GM18870 (cell line): ENCODE measurements at regions not wholly inside any gene's neighbourhood (a gene's known extent, or its start where the extent isn't known, plus 50 kb on each side); places are given as distances from the start of the nearest gene placed in this dataset.
"Not testable (repeated sequence)": the region's sequence is repeated elsewhere in the genome, so short reads cannot be mapped to it uniquely, and the experiment has no call there.

Experiments used
- ATAC-seq: cut with Tn5 transposase; IDR thresholded peaks from one replicate; pipeline ENCODE4 v1.9.1; 2021; ENCODE audit warnings: moderate library complexity; ENCODE audit not compliant: unreplicated experiment

DNA sequence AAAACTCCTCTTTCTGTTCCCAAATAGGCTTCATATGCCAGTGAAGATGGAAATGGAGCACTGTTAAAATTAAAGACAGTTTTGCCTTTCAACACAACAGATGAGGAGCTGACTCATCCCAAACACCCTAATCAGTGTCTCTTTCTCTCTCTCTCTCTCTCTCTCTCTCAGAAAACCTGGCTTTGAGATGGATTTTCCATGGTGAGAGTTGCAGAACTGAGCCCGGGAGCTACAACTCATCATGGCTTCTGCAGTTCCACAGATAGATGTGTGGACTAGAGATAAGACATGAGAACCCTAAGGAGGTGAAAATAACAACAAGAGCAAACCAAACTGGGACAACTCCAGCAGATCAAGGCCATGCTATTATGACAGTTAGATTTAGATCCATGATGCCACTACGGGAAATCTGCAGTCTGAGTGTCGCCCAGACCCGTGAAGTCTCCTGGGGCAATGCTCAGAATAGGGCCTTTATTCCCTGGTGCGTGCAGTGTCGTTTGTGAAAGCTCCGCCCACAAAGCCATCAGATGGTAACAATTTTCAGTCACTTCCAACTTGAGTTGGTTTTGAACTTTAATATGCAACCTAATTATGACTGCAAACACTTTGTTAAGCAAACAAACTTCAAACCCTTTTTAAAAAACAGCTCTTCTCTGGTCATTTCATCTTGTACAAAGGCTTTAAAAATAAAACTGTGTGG, 338.2 kb upstream of the PREP start:
- no peak for ATAC-seq

DNA sequence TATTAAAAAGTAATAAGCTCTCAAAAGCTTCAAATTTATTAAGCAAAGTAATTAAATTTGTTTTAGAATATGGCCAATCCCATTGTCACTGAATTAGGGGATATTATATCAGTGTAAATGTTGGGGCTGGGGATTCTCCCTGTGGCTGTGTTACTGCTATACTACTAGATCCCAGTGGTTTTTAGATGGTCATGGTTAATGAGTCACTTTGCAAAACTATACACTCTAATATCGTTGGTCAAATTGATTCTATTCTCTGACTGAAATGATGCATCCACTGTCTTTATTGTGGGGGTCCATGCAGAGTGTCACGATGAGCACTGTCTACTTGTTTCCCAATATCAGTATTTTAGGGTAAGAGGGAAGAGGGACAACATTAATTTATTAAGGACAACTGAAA, 336.9 kb upstream of the PREP start:
- ATAC-seq: no peak

DNA sequence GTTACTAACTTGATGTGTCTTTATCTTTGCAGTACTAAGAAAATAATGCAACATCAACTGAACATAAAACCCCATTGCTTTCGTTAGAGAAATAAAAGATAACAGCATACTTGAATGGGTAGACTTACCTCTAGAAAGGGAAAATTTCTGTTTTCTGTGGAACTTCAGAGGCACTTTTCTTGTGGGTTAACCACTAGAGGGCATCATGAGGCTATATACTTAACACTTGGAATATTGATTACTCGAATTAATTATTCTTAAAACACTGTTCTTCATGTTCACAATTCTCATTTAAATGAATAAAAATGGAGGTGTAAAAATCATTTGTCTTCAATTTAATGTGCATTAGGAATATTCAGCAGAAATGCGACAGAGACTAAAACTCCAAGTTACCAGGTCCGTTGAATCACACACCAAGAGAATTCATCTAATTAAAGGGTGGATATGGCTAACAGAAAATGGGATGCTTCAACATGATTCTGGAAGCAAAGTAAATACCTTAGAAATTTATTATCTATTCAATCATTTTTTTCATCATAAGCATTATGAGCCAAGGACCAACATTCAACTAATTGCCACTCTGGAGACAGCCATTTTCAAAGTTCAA, 330.8 kb upstream of the PREP start:
- no peak for ATAC-seq

DNA sequence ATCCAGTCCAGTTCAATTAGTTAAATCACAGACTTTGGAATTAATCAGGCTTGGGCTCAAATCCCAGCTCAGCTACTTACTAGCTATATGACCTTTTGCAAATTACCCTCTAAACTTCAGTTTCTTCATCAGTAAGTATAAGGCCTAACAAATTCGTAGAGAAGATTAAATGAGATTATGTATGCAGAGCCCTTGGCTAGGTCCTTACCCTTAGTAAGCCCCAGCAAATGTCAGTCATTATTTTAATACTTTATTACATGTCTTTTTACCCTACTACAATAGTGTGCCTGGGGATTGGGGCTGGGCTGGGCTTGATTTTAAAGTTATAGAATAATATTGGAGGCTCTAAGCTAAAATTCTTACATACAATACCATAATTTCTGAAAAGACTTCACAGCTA, 326.1 kb upstream of the PREP start:
- no peak for ATAC-seq

DNA sequence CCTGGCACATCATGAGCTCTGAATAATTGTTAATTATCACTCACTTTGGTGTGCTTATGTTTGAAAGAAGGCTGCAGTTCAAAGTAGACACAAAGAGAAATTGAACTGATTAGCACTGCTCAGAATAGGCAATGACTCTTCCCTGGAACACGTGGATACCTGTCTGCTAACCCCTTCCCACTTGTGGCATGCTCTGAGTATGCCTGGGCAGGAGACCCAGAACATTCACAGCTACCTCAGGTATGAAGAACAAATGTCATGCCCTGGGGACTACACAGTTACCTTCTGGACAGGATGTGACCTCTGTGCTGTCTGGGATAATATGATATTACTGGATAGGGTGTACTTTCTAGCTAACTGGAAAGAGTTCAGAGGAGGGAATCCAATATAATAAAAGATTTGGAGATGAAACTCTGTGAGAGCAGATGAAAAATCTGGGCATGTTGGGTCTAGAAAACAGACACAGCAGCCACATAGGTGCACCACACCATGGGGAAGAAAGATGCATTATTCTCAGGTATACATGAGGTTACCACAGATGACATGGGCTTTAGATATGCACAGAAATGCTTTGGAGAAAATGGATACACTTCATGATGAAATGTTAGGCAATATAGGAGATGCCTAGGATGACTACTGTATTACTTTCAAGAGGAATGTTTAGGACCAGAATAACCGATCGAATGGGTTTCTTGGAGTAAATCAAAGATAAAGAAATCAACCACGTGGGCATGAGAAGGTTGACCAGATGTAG, 324.2 kb upstream of the PREP start:
- ATAC-seq: no peak

DNA sequence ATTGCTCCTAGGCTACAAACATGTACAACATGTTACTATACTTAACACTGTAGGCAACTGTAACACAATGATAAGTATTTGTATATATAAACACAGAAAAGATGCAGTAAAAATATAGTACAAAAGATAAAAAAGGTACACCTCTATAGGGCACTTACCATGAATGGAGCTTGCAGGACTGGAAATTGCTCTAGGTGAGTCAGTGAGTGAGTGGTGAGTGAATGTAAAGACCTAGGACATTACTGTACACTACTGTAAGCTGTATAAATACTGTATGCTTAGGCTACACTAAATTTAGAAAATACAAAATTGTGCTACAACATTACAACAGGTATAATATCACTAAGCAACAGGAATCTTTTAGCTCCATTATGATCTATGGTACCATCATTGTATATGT, 312.0 kb upstream of the PREP start:
- ATAC-seq: no peak

DNA sequence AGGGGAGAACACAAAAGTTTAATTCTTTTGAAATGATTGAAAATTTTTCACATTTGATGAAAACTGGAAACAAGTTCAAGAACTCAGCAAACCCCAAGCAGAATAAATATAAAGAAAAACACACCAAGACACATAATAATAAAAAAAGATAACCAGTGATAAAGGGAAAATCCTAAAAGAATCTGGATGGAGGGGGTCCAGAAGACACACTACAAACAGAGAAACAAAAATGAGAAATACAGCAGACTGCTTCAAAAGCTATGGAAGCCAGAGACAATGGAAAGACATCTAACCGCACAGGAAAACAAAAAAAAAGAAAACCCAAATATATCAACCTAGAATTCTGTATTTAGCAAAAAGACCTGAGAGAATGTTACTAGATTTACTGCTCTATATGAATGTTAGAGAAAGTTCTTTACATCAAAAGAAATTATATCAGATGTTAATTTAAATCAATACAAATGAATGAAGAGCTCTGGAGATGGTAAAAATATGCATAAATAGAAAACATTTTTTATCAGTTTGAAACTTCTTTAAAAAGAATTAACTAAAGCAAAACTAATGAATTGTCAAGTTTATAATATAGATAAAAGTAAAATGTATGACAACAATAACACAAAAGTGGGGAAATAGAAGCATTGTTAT, 310.7 kb upstream of the PREP start:
- no peak for ATAC-seq

DNA sequence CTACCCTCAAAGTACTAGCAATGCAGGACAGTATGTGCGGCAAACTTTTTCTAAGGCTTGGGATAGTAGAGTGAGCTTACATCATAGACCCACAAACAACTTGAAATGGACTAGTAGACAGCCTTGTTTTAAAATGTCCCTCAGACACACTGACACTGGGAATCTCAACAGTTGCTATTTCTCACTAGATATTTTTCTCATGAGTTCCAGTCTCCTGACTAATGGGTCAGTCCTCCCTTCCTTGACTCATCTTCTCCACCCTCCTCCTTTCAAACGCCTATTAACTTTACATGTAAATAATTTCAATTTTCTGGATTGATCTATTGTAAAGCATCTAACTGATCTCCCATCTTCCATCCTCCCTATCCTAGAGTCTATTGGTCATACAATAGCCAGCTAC, 308.3 kb upstream of the PREP start:
- ATAC-seq: no peak

DNA sequence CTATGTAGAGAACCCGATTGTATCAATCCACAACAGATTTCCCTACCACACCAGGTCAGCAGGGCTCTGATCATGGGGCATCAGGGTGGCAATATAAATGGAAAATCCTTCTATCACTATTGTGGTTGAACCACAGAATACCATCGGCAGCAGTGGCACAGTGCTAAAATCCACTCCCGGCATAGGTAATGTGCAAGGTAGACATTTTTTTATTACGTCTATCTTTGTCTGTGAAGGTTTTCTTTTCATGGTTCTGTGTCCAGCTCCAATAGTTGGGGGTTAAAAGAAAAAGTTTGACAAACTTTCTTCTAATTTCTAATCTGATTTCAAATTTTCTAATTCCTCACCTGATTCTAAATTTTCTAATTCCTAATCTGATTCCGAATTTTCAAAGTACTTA, 302.7 kb upstream of the PREP start:
- no peak for ATAC-seq

DNA sequence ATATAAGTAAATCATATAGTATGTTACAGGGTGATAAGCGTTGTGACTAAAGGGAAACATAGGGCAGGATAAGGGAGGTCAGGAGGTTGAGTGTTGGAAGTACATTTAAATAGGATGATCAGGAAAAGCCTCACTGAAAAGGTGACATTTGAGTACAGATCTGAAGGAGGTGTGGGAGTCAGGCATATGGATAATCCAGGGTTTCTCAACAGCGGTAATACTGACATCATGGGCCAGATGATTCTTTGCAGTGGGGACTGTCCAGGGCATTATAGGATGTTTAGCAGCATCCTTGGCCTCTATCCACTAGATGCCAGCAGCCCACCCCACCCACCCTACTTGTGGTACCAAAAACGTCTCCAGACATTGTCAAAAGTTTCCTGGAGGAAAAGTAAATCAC, 292.6 kb upstream of the PREP start:
- ATAC-seq: no peak

DNA sequence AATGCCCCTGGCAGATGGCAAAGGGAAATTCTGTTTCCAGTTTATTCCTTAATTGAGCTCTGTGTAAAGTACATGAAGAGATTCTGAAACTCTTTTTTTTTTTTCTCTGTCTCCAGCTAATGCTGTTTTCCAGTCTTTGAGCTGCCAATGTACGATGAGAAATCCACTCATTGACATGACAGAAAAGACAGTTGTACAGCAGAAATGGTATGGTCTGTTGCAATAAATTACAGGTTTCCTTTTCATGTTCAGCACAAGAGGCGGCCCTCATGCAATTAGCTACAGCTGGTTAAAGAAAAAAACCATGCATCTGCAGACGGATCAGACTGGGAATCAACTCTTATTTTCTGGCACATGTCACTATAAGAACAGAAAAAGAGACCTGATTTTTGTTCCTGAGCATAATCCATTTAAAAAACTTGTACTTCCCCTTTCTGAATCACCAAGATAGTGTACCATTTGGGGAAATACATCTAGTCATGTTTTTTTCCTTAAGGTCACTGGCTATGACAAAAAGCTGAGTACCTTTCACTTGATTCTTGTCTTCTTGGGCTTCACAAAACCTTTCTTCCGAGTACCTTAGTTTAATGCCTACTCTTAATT, 289.8 kb upstream of the PREP start:
- ATAC-seq: no peak

DNA sequence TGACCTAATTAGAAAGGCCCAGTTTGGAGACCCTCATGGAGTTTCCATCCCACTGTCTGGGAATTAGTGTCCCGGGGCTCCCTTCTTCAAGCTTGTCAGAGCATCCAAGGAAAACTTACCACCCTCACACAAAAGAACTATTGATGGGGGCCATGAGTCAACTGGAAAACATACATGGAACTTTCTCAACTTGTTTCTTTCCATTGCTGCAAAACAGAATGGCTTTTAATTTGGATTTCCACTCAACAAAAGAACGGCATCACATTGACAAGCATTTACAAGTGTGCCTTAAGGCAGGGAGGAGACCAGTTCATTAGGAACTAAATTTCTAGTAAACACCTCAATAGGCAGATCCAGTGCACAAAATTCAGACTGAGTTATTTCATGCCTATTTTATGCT, 289.1 kb upstream of the PREP start:
- no peak for ATAC-seq

DNA sequence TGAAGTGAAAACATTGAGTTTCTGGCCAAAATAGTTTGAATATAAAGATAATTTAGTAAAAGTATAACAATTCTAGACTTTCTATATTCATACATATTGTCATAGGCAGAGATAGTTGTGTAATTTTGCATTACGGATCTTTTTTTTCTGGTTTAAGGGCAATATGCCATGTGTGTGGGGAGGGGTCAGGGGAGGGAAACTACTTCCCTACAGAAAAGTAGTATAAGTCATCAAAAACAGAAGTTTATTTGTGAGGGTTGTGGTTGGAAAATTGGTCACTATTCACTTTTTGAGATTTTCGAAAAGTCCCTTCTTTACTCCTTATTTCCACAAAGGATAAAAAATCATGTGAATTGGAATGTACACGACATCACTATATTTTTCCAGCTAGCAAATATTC, 288.2 kb upstream of the PREP start:
- no peak for ATAC-seq

DNA sequence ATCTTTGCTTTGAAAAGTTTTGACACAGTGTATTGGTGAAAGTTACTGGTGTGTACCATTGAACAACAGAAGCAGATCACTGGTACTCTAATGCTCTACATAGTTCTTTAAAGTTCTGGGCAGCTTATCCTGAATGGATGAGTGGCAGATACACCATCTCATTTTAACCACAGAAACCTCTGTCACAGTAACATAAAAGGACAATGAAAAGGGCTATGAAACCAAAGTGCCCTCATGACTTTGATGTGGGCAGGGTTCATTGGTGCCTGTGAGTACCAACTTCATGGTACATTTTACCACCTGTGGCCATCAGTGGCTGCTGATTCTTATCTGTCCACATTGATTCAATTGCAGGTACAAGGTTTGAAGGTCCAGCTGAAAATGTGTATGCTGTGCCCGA, 285.7 kb upstream of the PREP start:
- ATAC-seq: no peak

DNA sequence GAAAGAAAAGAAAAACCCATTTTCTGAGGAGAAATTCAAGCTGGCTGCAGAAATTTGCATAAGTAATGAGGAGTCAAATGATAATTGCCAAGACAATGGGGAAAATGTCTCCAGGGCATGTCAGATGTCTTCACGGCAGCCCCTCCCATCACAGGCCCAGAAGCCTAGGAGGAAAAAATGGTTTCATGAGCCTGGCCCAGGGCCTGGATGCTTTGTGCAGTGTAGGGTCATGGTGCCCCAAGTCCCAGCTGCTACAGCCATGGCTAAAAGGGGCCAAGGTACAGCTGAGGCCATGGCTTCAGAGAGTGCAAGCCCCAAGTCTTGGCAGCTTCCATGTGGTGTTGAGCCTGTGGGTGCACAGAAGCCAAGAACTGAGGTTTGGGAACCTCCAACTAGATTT, 283.9 kb upstream of the PREP start:
- ATAC-seq: not testable (repeated sequence)

DNA sequence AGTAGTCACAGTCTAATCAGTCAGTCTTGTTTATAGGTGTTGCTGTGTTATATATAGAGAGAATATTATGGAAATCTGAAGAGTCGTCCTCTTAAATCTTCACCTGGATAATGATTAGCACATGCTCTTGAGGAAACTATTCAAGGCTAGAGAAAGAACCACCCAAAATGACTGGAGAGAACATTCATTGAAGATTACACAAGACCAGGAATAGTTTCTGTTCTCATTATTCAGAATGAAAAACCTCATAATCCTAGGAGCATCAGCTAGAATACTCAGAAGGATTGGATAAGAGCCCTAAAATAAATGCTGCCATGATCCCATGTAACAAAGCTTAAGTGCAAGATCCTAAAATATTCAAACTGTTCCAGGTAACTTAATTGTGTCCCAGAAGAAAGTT, 278.2 kb upstream of the PREP start:
- no peak for ATAC-seq

DNA sequence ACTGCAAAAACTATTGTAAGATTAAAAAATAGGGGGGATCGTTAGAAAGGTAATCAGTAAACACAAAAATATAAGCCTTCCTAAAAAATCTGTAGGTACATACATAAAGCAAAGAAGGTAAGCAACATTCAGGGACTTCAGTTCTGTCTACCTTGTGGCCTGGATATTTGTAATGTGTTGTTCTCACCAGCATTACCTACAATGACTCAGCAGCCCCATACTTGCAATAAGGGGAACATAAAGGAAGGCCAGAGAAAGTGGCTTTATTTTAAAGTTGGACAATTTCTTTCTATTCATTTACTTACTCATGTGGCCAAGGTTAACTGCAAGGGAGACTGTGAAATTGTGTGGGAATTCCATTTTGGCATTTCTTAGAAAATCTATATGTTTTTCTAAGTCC, 277.2 kb upstream of the PREP start:
- ATAC-seq: no peak

DNA sequence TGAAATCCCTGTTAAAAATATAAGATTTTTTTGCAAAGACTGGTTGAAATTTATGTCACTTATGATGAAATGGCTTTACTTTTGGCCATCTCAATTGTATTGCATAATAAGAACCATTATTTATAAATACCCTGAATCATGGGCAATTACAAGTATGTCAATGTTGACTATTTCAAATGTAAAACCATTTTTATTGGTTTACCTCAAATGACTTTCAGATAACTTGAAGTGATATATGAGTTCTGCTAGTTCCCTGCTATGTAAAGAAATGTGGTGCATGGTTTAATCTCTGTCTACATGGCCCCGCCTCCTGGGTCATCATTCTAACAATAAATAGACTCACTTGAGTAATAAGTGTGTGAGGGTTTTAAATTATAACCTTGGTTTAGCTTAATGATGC, 275.6 kb upstream of the PREP start:
- ATAC-seq: no peak

DNA sequence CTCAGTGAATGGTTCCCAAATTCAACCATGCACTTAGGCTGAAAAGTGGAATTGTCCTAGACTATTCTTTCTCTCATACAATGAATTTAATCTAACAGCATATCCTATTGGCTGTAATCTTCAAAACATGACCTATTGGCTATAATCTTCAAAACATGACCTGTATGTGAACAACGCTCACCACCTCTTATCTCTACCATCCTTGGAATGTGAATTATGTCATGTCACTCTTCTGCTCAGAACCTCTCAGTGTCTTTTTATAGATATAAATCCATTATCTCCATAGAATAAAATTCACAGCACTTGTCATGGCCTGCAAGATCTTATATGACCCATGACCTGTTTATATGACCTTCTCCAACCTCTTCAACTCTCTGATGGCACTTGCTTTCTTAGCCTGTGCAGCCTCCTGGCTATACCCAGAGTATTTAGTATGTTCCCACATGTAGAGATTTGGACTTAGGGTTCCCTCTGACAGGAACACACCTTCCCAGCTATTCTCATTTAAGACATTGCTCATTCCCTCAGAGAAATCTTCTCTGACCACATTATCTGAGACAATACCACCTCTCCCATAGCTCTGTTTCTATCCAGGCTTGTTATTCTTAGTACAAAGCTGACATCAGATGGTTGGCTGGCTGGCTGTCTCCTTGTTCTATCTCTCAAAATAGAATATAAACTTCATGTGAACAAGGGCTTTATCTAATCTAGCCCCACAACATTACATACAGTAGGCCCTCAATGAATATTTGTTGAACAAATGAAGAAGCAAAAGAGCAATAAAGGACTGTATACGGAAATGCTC, 275.0 kb upstream of the PREP start:
- ATAC-seq: no peak

DNA sequence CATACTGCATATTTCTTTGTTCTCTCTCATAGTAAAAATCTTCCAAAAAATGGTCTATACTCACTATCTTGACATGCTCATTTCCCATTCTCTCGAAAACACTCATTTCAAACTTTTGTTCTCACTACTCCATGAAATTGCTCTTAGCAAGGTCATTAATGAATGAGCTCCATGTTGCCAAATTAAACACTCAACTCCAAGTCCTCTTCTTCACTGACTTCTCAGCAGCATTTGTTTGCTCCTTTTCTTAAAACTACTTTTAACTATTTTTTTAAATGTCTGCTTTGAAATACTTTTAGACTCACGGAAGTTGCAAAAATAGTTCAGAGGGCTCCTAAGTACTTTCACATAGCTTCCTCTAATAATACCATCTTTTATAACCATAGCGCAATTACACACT, 274.0 kb upstream of the PREP start:
- no peak for ATAC-seq
